Endothelial cell (in vitro differentiated cells): ENCODE measurements at regions not wholly inside any gene's neighbourhood (a gene's known extent, or its start where the extent isn't known, plus 50 kb on each side); places are given as distances from the start of the nearest gene placed in this dataset.

Experiments
- DNase-seq: peaks from one replicate; pipeline ENCODE4 v3.0.0; 2021; ENCODE audit warnings: low spot score
- H3K27ac Mint-ChIP-seq: one replicate; pipeline ENCODE4 v1.8.0; 2021; ENCODE audit warnings: mixed read lengths, inconsistent platforms; ENCODE audit not compliant: unreplicated experiment
- H3K27me3 Mint-ChIP-seq: one replicate; pipeline ENCODE4 v1.8.0; 2021; ENCODE audit warnings: mild to moderate bottlenecking, moderate library complexity, mixed read lengths, inconsistent platforms; ENCODE audit not compliant: unreplicated experiment
- H3K36me3 Mint-ChIP-seq: one replicate; pipeline ENCODE4 v1.8.0; 2021; ENCODE audit warnings: mild to moderate bottlenecking, low read depth, mixed read lengths, inconsistent platforms; ENCODE audit not compliant: unreplicated experiment
- H3K4me1 Mint-ChIP-seq: one replicate; pipeline ENCODE4 v1.8.0; 2021; ENCODE audit warnings: mild to moderate bottlenecking, mixed read lengths, inconsistent platforms; ENCODE audit not compliant: unreplicated experiment
- H3K4me3 Mint-ChIP-seq: one replicate; pipeline ENCODE4 v1.8.0; 2021; ENCODE audit warnings: mild to moderate bottlenecking, mixed read lengths, inconsistent platforms; ENCODE audit not compliant: unreplicated experiment
- H3K9me3 Mint-ChIP-seq: one replicate; pipeline ENCODE4 v1.8.0; 2021; ENCODE audit warnings: mixed read lengths, inconsistent platforms; ENCODE audit not compliant: unreplicated experiment
- CTCF ChIP-seq: fragments of 200-600 bp; sonication (generic); IDR thresholded peaks from one replicate; pipeline ENCODE4 v1.5.0; 2021; ENCODE audit warnings: antibody characterized with exemption; ENCODE audit not compliant: unreplicated experiment

- Mint-ChIP-seq H3K27me3 (no peaks in the 10 kb centered on the region), H3K4me3 (no peak overlapping the region), H3K4me1 (no peaks in the 10 kb centered on the region), H3K27ac (no peak overlapping the region), H3K36me3 (no peaks in the 10 kb centered on the region), H3K9me3 (no peaks in the 10 kb centered on the region)
- TF ChIP-seq CTCF = peak; percentile 94
- DNase-seq = peak; percentile 73
Measured at GRCh38 chr11:26276798-26277424, 55.0 kb upstream of the ANO3 start.

GRCh38 chr11:26278354-26278753 lies 53.6 kb upstream of the ANO3 start:
- no peak for TF ChIP-seq CTCF
- H3K4me1 Mint-ChIP-seq = no peaks in the 10 kb centered on the region
- no peak overlapping the region for H3K27ac Mint-ChIP-seq
- no peak overlapping the region for H3K4me3 Mint-ChIP-seq
- no peak for DNase-seq
- H3K36me3 Mint-ChIP-seq = no peaks in the 10 kb centered on the region
- H3K27me3 Mint-ChIP-seq = no peaks in the 10 kb centered on the region
- H3K9me3 Mint-ChIP-seq = no peaks in the 10 kb centered on the region
